SK-N-SH (cell line): ENCODE measurements at regions not wholly inside any gene's neighbourhood (a gene's known extent, or its start where the extent isn't known, plus 50 kb on each side); places are given as distances from the start of the nearest gene placed in this dataset.

Experiments used
- CTCF ChIA-PET: fragments of 300-600, 350-600 bp; formaldehyde crosslinking; extraction: SDS; loops from one replicate; lab custom pipeline; 2021; lab: Yijun Ruan, JAX
- POLR2A ChIA-PET: fragments of 350-600 bp; sonication (Branson Sonifier 250); formaldehyde crosslinking; extraction: SDS; loops from one replicate; lab custom pipeline; 2020; ENCODE audit warnings: antibody characterized with exemption, inconsistent platforms; lab: Yijun Ruan, JAX
- DNase-seq: peaks from one replicate; pipeline ENCODE4 v3.0.0; 2012
- H2AFZ ChIP-seq: fragments of 200-600 bp; sonication (generic); 2 replicates; pipeline ENCODE4 v1.8.1; 2016; ENCODE audit warnings: antibody characterized with exemption, mild to moderate bottlenecking, low read depth
- H3F3A ChIP-seq: fragments of 200-600 bp; sonication (generic); replicated peaks from 2 replicates; pipeline ENCODE3; 2016; ENCODE audit warnings: antibody characterized with exemption, mild to moderate bottlenecking; ENCODE audit not compliant: insufficient read depth
- H3K27ac ChIP-seq, 2 experiments: fragments of 200-500 bp in 1 of 2; fragments of 200-600 bp in 1 of 2; sonication (Bioruptor generic) in 1 of 2; sonication (generic), shearing (Covaris generic) in 1 of 2; 2 replicates each; pipeline versions ENCODE4 v1.5.1 to v1.6.1; 2014 to 2016; ENCODE audit warnings: low read depth in 2 of 2, inconsistent platforms in 1 of 2, low read length in 1 of 2, mild to moderate bottlenecking in 1 of 2, mixed read lengths in 1 of 2
- H3K27me3 ChIP-seq: fragments of 200-600 bp; sonication (generic), shearing (Covaris generic); 2 replicates; pipeline ENCODE4 v1.6.1; 2016; ENCODE audit warnings: mixed run types; ENCODE audit not compliant: insufficient read depth
- H3K36me3 ChIP-seq, 2 experiments: fragments of 200-500 bp in 1 of 2; fragments of 200-600 bp in 1 of 2; sonication (Bioruptor generic) in 1 of 2; sonication (generic) in 1 of 2; replicated peaks in 1 of 2; 2 replicates each; pipeline versions ENCODE3 to v1.5.1; 2014 to 2016; ENCODE audit warnings: low read length in 1 of 2, mild to moderate bottlenecking in 1 of 2; ENCODE audit not compliant: insufficient read depth in 2 of 2, control insufficient read depth in 1 of 2
- H3K4me1 ChIP-seq, 2 experiments: fragments of 200-500 bp in 1 of 2; fragments of 200-600 bp in 1 of 2; sonication (Bioruptor generic) in 1 of 2; sonication (generic), shearing (Covaris generic) in 1 of 2; 2 replicates each; pipeline versions ENCODE4 v1.5.1 to v1.6.1; 2014 to 2016; ENCODE audit warnings: low read depth in 1 of 2, low read length in 1 of 2, mixed run types in 1 of 2; ENCODE audit not compliant: insufficient read depth in 2 of 2, control insufficient read depth in 1 of 2
- H3K4me2 ChIP-seq: fragments of 200-600 bp; sonication (generic), shearing (Covaris generic); 2 replicates; pipeline ENCODE4 v1.6.1; 2017; ENCODE audit warnings: mixed run types
- H3K4me3 ChIP-seq, 2 experiments: fragments of 200-500 bp in 1 of 2; fragments of 200-600 bp in 1 of 2; sonication (Bioruptor generic) in 1 of 2; sonication (generic), shearing (Covaris generic) in 1 of 2; 2 replicates each; pipeline versions ENCODE4 v1.5.1 to v1.8.1; 2014 to 2016; ENCODE audit warnings: low read depth in 2 of 2, inconsistent platforms in 1 of 2, low read length in 1 of 2, mild to moderate bottlenecking in 1 of 2, mixed read lengths in 1 of 2, moderate library complexity in 1 of 2
- H3K79me2 ChIP-seq: fragments of 200-600 bp; sonication (generic); 2 replicates; pipeline ENCODE4 v1.8.1; 2017; ENCODE audit warnings: mild to moderate bottlenecking; ENCODE audit not compliant: insufficient read depth
- H3K9ac ChIP-seq: fragments of 200-600 bp; sonication (generic); 2 replicates; pipeline ENCODE4 v1.6.1; 2017; ENCODE audit warnings: mixed run types
- H3K9me2 ChIP-seq: fragments of 200-600 bp; sonication (generic); 2 replicates; pipeline ENCODE4 v1.6.1; 2017; ENCODE audit warnings: mixed run types
- H3K9me3 ChIP-seq: fragments of 200-600 bp; sonication (generic); 2 replicates; pipeline ENCODE4 v1.6.1; 2017; ENCODE audit warnings: mixed run types, mild to moderate bottlenecking, moderate library complexity
- H4K20me1 ChIP-seq: fragments of 200-600 bp; sonication (generic); 2 replicates; pipeline ENCODE4 v1.6.1; 2017; ENCODE audit warnings: mild to moderate bottlenecking, mixed run types; ENCODE audit not compliant: insufficient read depth
- EZH2phosphoT487 ChIP-seq: fragments of 200-600 bp; sonication (generic); IDR thresholded peaks from 2 replicates; pipeline ENCODE4 v1.6.1; 2017; ENCODE audit warnings: low read depth, mixed run types, mild to moderate bottlenecking, antibody characterized with exemption, moderate library complexity, borderline replicate concordance
- FOXJ3 ChIP-seq: sonication (generic); formaldehyde crosslinking; IDR thresholded peaks from 2 replicates; pipeline ENCODE4 v1.5.1; 2020; ENCODE audit warnings: mild to moderate bottlenecking, missing genetic modification reagents
- FOXM1 ChIP-seq: IDR thresholded peaks from 2 replicates; pipeline ENCODE4 v1.4.0; 2012; ENCODE audit warnings: low read depth, mild to moderate bottlenecking
- GABPA ChIP-seq: IDR thresholded peaks from 2 replicates; pipeline ENCODE4 v1.4.0; 2012; ENCODE audit warnings: low read depth, mild to moderate bottlenecking
- JUND ChIP-seq: IDR thresholded peaks from 2 replicates; pipeline ENCODE4 v1.4.0; 2012
- MXI1 ChIP-seq: IDR thresholded peaks from 2 replicates; pipeline ENCODE4 v1.6.1; 2012; ENCODE audit warnings: mild to moderate bottlenecking, low read depth, low read length, improper control_type of control experiment
- RAD21 ChIP-seq: IDR thresholded peaks from 2 replicates; pipeline ENCODE4 v1.6.1; 2012; ENCODE audit warnings: mild to moderate bottlenecking, low read length
- SIN3A ChIP-seq: IDR thresholded peaks from 2 replicates; pipeline ENCODE4 v1.6.1; 2012; ENCODE audit warnings: low read depth, mild to moderate bottlenecking, low read length, moderate library complexity, borderline replicate concordance
- SMC3 ChIP-seq: IDR thresholded peaks from 2 replicates; pipeline ENCODE4 v1.6.1; 2012; ENCODE audit warnings: low read depth, low read length, improper control_type of control experiment
- WGBS: methylation state at CpG from one replicate; pipeline ENCODE4 v1.1.6; 2017; ENCODE audit warnings: low lambda C conversion rate; 5-methylcytosine and 5-hydroxymethylcytosine counted together
- TF ChIP-seq, protein P1 (sequence below): IDR thresholded peaks from 2 replicates; pipeline ENCODE4 v1.4.0; 2012; ENCODE audit warnings: low read depth, borderline replicate concordance
- TF ChIP-seq, protein P2 (sequence below): IDR thresholded peaks from 2 replicates; pipeline ENCODE4 v1.6.1; 2012; ENCODE audit warnings: mild to moderate bottlenecking, low read depth, low read length, moderate library complexity

DNA sequence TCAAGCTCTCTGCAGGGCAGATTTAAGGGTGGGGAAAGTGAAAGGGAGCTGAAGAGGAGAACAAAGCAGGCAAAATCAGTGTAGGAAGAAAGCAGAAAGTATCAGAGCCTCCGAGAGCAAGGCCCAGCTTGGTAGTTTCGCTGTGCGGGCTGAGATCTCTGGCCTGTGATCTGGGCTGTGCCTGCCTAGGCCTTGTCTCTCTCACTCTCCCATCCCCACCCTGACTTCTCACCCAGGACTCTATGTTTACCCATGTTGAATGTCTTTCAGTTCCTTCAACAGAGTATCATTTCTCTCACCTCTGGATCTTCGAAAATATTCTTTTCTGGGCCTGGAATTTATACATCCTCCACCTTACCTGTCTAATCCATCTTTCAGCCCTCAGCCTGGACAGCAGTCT lies 391.3 kb downstream of the FOXO1 start:
- H3K9ac ChIP-seq, result no peak overlapping the region
- H3F3A ChIP-seq, result peaks cover 17% of the 10 kb centered on the region
- no peaks in the 10 kb centered on the region for H3K36me3 ChIP-seq
- no peak overlapping the region; the same call in 1 of the 2 replicates for H3K4me2 ChIP-seq
- CTCF ChIA-PET, result no interaction called here
- WGBS, result 92% methylated on average over 4 of the region's 4 CpGs
- peaks cover 0 to 24% of the 10 kb centered on the region in 2 experiments; a peak in 3 of 4 replicates for H3K4me1 ChIP-seq
- no peaks in the 10 kb centered on the region for H3K9me3 ChIP-seq
- no peaks in the 10 kb centered on the region for H4K20me1 ChIP-seq
- no peak overlapping the region for H3K27ac ChIP-seq
- no peaks in the 10 kb centered on the region for H3K79me2 ChIP-seq
- no peak overlapping the region for H3K4me3 ChIP-seq
- POLR2A ChIA-PET, result no interaction called here
- H3K9me2 ChIP-seq, result no peaks in the 10 kb centered on the region
- TF ChIP-seq FOXJ3 (CRISPR knock-in tag), result no peak
- TF ChIP-seq, all 33 proteins: peak for 0
- no peaks in the 10 kb centered on the region for H3K27me3 ChIP-seq
- no peak overlapping the region for H2AFZ ChIP-seq
- no peak for DNase-seq

DNA sequence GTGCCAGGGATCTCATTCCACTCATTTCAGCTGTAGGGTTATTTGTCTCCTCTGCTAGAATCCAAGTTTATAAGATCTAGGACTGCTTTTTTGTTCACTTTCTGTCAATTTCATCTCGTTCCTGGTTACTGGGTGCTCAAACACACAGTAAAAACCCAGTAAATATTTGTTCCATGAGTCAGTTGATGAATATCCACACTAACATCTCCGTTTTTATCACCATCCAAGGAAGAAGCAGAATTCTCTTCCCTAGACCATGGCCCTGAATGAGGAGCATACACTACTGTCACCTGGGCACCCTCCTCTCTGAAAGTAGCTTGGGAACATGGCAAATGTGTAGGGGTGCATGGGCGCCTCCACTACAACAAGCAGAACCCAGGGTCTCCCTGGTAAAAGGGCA lies 390.8 kb downstream of the FOXO1 start:
- WGBS, result 47% methylated on average over 3 of the region's 3 CpGs
- no peak overlapping the region for H3K9ac ChIP-seq
- no peak overlapping the region; the same call in 1 of the 2 replicates for H3K4me2 ChIP-seq
- no peaks in the 10 kb centered on the region for H3K79me2 ChIP-seq
- no peak overlapping the region for H2AFZ ChIP-seq
- H3K4me1 ChIP-seq, result peaks cover 0 to 24% of the 10 kb centered on the region in 2 experiments; a peak in 3 of 4 replicates
- no peak overlapping the region for H3K4me3 ChIP-seq
- DNase-seq, result no peak
- ChIA-PET CTCF (no interaction called here), POLR2A (no interaction called here)
- H3F3A ChIP-seq, result peaks cover 17% of the 10 kb centered on the region
- H3K9me3 ChIP-seq, result no peaks in the 10 kb centered on the region
- no peak for TF ChIP-seq RAD21
- peak; percentile 25; the same call in 1 of the 2 replicates for TF ChIP-seq JUND
- TF ChIP-seq, protein P1, sequence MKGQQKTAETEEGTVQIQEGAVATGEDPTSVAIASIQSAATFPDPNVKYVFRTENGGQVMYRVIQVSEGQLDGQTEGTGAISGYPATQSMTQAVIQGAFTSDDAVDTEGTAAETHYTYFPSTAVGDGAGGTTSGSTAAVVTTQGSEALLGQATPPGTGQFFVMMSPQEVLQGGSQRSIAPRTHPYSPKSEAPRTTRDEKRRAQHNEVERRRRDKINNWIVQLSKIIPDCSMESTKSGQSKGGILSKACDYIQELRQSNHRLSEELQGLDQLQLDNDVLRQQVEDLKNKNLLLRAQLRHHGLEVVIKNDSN, result no peak
- no peaks in the 10 kb centered on the region for H4K20me1 ChIP-seq
- H3K27me3 ChIP-seq, result no peaks in the 10 kb centered on the region
- H3K9me2 ChIP-seq, result no peaks in the 10 kb centered on the region
- no peaks in the 10 kb centered on the region for H3K36me3 ChIP-seq
- H3K27ac ChIP-seq, result no peak overlapping the region

DNA sequence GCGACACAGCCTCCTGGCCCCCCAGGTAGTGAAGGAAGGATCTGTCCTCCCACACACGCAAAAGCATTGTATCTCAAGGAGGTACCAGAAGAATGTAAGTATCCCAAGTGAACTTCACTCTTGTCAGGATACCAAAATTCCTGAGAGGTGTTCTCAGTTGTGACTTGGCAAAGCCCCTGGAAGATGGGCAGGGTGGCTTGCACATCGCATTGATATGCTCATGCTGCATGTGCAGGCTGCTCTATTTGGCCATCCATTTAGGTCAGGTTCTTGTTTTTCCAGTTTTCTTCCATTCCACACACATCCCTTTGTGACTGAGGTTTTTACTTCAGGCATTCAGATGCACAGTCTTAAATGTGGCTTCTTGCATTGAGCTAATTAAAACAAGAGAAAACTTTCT lies 382.8 kb downstream of the FOXO1 start:
- Histone ChIP-seq H3K79me2 (no peaks in the 10 kb centered on the region), H3K4me3 (no peak overlapping the region), H3K4me1 (no peaks in the 10 kb centered on the region; a peak in 1 of 4 replicates), H3K27me3 (no peaks in the 10 kb centered on the region), H3K9me2 (no peaks in the 10 kb centered on the region), H3K9ac (no peak overlapping the region), H2AFZ (no peak overlapping the region), H3F3A (no peaks in the 10 kb centered on the region), H3K27ac (no peak overlapping the region), H3K9me3 (no peaks in the 10 kb centered on the region), H3K4me2 (no peak overlapping the region), H4K20me1 (no peaks in the 10 kb centered on the region), H3K36me3 (no peaks in the 10 kb centered on the region)
- TF ChIP-seq, protein P2, sequence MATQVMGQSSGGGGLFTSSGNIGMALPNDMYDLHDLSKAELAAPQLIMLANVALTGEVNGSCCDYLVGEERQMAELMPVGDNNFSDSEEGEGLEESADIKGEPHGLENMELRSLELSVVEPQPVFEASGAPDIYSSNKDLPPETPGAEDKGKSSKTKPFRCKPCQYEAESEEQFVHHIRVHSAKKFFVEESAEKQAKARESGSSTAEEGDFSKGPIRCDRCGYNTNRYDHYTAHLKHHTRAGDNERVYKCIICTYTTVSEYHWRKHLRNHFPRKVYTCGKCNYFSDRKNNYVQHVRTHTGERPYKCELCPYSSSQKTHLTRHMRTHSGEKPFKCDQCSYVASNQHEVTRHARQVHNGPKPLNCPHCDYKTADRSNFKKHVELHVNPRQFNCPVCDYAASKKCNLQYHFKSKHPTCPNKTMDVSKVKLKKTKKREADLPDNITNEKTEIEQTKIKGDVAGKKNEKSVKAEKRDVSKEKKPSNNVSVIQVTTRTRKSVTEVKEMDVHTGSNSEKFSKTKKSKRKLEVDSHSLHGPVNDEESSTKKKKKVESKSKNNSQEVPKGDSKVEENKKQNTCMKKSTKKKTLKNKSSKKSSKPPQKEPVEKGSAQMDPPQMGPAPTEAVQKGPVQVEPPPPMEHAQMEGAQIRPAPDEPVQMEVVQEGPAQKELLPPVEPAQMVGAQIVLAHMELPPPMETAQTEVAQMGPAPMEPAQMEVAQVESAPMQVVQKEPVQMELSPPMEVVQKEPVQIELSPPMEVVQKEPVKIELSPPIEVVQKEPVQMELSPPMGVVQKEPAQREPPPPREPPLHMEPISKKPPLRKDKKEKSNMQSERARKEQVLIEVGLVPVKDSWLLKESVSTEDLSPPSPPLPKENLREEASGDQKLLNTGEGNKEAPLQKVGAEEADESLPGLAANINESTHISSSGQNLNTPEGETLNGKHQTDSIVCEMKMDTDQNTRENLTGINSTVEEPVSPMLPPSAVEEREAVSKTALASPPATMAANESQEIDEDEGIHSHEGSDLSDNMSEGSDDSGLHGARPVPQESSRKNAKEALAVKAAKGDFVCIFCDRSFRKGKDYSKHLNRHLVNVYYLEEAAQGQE, result no peak
- no peak for TF ChIP-seq GABPA
- no peak for TF ChIP-seq EZH2phosphoT487
- no peak for TF ChIP-seq JUND
- TF ChIP-seq SMC3, result no peak
- no peak for TF ChIP-seq FOXM1
- no peak for TF ChIP-seq SIN3A
- no peak for TF ChIP-seq MXI1
- DNase-seq, result no peak
- ChIA-PET POLR2A (no interaction called here), CTCF (interaction anchor here (0.9 to 1.4 kb wide), 2 partner anchors 9 to 13 kb away, joined by 3 read pairs; no protein-coding TSS in a partner anchor)
- 75% methylated on average over 3 of the region's 3 CpGs for WGBS
